NOMO-1 treated with DMSO at 0.1 percent for 48 hours (cell line): ENCODE measurements at regions not wholly inside any gene's neighbourhood (a gene's known extent, or its start where the extent isn't known, plus 50 kb on each side); places are given as distances from the start of the nearest gene placed in this dataset.
"Not testable (repeated sequence)": the region's sequence is repeated elsewhere in the genome, so short reads cannot be mapped to it uniquely, and the experiment has no call there.

ENCODE experiments used
- DNase-seq: peaks from one replicate; lab custom pipeline; 2025; ENCODE audit not compliant: unreplicated experiment; lab: John Stamatoyannopoulos, UW

DNA sequence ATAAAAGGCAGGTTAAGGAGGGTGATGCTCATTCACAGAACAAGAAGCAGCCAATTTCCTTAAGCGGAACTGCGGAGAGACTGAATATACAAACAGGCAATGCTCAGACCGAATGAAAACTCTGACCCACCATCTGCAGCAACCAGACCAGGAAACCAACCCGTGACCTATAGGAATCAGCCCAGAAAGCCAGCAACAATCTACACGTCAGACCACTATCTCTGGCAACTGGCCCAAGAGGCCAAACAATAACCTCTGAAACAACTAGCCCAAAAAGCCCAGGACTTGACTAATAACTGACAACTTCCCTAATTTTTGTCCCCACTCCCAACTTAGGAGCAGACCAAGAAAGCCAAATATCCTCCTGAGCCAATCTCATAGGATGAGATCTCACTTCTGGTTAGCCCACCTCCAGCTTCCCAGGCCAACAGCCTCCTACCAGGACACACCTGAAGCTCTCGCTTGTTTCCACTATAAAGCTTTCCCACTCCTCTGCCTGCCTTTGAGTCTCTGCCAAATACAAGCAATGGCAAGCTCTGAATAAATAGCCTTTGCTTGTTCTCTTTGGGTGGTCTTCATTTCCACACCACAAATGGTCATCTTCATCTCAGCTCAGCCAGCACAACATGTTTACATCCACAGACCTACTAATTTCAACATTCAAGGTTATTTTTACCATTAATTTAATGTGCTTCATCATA, 168.5 kb downstream of the HSD17B3 start:
- no peak for DNase-seq

DNA sequence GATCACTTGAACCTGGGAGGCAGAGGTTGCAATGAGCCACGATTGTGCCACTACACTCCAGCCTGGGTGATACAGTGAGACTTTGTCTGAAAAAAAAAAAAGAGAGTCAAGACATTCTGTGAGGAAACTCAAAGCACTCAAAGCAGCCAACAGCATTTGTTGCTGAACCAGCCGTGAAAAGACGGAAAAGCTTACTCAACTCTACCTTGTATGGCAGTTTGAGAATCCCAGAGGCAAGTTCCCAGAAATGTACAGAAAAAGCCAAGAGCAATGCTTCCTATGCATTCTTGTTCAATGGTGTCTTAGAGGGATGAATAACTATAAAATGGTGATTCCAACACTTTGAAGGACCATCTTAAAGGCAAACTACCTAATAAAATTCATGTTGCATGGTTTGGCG, 170.2 kb downstream of the HSD17B3 start:
- no peak for DNase-seq

DNA sequence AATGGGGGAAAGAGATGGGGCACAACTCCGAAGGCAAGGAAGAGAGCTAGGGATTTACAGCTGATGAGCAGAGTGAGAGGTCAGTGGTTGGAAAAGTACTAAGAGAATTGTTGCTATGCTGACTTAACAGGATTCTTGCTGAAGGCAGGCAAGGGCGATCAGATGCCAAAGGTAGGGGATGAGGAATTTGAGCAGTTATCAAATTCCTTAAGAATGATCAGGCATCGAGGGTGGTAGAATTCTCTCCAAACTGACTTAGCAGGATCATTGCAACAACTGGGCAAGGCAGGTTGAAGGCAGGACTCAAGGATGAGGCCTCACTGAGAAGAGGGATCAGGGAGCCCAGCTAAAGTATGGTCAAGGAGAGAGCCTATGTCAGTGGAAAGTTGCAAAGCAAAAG, 171.0 kb downstream of the HSD17B3 start:
- DNase-seq, result no peak

DNA sequence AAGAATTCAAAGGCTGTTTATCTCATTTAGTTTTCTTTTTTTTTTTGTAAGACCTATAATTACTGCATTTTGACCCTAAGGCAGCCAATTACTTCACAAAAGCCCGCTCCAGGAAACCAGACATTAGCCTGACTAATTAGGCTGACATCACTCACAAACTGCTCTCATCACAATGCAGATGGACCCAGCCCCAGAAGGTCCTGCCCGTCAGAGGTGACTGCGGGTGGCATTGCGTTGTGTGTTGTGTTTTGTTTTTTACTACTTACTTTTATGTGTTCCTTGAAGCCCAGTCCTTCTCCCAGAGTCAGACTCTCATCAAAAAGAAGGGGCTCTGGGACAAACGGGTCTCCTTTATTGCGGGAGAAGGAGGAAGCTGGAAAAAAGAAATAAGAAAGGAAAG, 172.2 kb downstream of the HSD17B3 start:
- peak; percentile 84 for DNase-seq

DNA sequence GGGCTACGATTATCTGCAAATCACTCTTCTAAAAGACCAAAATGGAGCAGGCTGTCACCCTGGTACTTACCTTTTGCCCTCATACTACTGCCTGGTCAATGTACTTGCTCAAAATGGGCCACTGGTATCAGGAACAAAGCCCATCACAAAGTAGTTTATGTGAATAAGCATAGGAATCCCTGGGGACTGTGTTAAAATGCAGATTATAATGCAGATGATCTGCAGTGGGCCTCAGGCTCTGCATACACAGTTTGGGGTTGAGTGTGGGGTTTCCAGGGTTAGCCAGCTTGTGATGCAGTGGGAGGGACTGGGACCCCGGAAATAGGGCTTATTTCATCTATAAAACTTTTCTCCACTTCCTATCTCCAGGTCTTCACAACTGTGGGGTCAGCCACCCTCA, 173.1 kb downstream of the HSD17B3 start:
- no peak for DNase-seq

DNA sequence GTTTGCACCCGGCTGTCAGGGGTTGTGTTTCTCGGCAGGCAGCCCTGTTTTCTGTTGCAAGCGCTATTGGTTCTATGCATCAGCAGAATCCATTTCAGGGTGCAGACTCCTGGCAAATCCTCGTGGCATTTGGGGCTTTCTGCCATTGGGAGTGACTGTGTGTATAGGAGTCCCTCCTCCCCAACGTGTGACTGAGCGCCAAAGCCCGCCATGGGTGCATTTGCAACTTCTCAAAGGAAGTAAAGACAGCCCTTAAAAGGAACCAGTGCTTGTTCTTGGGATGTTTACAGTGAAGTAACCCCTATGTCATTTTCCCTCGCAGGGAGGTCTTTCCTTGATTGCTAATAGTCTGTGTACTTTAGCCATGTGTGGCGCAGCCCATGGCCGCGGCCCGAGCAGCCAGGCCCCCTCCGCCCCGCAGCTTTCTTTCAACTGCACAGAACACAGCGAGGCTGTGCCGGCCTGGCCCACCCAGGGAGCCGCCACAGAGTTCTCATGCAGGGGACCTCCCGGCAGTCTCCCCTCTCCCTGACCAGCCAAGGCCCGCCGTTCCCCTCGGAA, 175.6 kb downstream of the HSD17B3 start:
- DNase-seq, result no peak

DNA sequence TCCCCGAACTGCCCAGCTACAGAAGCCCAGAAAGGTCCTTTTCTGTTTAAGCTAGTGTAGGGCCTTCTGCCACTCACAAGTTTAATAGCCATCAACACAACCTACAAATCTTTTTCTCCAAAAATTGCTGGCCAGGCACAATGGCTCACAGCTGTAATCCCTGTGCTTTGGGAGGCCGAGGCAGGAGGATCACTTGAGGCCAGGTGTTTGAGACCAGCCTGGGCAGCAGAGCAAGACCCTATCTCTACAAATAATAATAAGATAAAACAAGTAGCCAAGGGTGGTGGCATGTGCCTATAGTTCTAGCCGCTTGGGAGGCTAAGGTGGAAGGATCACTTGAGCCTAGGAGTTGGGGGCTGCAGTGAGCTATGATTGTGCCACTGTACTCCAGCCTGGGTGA, 176.4 kb downstream of the HSD17B3 start:
- DNase-seq, result no peak

DNA sequence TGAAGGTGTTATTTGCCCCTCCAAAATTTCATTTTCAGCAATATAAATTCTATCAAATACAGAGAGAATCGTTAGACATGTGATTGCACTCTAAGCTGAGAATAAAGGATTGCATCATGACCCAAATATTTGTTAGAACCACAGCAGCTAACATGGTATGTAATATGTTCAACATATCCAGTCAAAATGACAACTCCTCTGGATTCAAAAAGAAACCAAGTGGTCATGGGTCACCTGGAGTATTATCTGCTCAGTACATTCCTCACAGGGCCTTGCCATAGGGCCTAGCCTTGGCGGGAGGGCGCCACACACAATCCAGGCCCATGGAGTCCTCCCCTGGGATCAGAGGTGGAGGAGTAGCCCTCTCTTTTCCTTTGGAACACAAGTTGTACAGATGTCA, 179.2 kb downstream of the HSD17B3 start:
- no peak for DNase-seq

DNA sequence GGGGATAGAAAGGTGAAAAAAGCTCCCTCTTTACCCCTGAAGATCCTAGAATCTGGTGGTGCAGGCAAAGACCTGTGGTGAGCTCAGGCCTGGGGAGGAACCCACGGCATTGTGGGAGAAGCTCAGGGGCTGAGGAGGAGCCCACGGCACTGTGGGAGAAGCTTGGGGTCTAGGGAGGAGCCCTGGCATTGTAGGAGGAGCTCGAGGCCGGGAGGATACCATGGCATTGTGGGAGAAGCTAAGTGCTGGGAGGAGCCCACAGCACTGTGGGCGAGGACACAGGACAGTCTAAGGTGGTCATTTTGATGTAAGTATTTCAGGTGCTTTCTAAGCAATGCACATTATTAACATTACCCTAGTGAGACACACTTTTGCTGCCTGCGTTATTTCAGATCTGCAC, 179.7 kb downstream of the HSD17B3 start:
- no peak for DNase-seq

DNA sequence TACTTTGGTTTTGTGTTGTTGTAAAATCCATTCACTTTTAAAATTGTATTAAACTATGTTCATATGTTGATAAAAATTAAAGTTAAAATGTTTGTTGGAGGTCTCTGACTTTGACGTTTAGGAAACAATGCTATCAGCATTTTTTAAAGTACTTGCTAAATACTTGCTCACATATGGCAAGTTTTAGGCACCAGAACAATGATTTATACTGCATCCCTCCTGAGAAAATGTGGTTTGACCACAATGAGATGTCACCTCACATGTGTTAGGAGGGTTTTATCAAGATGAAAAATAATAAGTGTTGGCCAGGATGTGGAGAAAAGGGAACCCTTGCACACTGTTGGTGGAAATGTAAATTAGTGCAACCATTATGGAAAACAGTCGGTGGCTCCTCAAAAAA, 180.8 kb downstream of the HSD17B3 start:
- peak; percentile 40 for DNase-seq

DNA sequence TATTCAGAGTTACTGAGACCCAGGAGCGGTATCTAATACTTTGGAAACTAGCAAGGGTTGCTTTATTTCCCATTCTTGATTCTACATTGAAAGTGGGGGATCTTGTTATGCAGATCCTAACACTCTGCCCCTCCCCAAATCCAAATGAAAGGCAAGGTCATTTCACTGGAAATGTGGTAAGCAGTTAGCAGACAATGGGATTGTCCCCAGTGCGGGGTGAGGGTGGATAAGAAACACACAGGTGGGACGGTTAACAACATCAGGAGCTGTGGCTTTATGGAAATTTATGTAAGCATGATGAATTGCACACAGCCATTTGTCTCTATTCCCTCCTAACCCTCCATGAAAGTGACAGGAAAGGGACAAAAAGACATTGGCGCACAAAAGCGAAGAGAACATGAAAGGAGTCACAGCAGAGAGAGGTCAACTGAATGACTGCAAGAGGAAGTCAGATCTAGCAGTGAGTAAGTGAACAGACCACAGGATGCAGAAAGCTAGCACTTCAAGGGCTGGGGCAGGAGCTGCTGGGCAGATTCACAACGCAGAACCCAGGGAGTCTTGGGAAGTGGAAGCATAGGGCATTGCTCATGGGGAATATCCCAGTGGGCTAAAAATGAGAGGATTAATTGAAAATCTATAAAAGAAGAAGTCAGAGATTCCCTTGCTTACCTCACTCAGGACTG, 184.4 kb downstream of the HSD17B3 start:
- DNase-seq, result peak; percentile 62

DNA sequence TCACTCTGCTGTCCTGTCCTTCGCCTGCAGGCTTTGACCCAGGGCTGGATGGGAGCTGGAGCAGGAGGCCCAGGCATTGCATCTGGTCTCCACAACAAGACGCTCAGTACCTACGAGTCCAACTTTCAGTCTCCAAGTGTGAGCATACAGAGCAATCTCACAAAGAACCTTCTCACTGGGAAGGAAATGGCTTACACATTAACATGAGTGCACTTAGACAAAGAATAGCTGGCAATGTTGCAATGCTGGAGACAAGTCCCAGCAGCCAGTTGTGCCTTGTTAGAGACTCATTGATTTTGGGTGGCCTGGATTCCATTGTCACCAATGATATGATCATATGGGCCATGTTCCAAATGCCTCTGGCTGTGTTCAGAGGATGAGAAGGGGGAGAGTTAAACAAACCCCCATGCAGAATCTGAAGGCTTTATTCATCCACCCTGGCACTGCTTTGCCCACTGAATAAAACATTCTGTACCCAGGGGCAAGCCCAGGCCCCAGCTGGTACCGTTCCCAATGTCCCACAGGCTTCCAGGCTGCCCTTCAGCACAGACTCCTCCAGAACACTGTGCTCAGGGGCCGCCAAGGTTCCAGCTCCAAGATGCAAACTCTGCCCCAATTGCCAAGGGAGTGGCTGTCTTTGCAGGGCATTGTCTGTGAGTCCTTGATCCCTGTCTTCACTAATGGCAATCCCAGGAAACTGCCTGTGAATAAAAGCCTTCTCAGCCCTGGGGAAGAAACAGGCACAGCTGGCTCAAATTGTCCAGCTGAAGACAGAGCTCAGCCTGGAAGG, 185.5 kb downstream of the HSD17B3 start:
- DNase-seq, result no peak

DNA sequence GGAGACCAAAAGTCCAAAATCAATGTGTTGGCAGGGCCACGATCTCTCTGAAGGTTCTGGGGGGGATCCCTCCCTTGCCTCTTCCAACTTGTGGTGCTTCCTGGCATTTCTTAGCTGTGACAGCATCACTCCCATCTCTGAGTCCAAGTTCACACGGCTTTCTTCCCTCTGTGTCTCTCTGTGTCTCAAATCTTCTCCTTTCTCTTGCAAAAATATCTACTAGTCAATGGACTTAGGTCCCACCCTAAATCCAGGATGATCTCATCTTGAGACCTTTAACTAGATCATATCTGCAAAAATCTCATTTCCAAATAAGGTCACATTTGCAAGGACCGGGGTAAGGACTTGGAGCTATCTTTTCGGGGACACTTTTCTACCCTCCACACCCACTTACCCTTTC, 186.1 kb downstream of the HSD17B3 start:
- no peak for DNase-seq

DNA sequence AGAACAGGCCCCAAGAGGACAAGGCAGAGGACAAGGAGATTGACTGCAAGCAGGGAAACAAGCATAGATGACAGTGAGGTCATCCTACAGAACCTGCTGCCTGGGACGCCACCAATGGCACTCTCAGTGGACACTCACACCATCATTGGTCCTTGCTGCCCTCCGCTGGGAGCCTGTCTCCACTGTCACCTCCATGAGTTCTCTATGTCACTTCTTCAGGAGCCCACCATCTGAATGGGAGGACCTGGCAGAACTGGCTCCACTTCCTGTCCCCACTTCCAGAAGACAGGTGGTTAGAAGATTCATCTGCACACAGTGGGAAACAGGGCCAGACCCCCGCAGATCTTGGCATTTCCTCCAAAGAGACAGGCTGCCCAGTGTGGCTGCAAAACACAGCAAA, 188.9 kb downstream of the HSD17B3 start:
- no peak for DNase-seq

DNA sequence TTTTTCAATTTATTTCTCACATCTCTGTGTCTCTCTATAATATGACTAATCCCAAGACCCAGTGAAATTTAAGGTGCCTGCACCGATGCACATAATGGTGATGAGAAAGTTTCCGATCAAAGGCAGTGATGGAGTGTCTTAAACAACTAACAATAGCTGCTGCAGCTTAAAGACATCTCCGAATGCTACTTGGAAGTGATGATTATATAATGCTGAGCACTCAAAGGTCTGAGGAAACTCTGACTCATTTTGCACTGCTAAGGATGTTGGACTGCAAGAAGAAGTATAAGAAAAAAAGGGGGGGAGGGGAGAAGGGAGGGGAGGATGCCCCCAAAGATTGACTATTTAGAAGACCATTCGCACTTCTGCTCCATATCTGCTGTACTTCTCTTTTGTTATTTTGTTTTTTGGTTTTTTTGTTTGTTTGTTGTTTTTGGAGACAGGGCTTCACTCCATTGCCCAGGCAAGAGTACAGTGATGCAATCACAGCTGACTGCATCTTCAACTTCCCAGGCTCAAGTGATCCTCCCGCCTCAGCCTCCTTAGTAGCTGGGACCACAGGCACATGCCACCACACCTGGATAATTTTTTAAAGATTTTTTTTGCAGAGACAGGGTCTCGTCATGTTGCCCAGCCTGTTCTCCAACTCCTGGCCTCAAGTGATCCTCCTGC, 192.2 kb downstream of the HSD17B3 start:
- peak; percentile 77 for DNase-seq

DNA sequence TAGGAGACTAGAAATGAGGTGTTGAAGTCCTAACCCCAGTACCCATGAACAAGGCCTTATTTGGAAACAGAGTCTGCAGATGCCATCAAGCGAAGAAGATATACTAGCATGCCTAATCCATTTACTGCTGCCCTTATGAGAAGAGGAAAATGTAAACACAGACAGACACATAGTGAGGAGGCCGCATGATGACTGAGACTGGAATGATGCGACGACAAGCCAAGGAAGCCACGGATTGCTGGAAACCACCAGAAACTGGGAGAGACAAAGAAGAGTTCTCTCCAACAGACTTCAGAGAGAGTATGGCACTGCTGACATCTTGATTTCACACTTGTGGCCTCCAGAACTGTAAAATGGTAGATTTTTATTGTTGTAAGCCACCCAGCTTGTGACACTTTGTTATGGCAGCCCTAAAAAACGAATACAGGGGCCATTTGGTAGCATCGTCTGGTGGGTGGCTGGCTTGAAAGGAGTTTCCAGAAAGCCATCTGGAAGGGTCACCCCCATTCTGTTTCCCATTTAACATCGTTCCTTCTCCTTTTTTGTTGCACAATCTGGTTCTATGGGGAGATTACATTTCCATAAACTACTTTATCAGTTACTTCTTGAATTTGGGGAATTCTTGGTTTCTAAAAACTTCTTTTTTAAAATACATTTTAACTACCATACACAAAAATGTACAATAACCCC, 193.1 kb downstream of the HSD17B3 start:
- DNase-seq, result no peak

DNA sequence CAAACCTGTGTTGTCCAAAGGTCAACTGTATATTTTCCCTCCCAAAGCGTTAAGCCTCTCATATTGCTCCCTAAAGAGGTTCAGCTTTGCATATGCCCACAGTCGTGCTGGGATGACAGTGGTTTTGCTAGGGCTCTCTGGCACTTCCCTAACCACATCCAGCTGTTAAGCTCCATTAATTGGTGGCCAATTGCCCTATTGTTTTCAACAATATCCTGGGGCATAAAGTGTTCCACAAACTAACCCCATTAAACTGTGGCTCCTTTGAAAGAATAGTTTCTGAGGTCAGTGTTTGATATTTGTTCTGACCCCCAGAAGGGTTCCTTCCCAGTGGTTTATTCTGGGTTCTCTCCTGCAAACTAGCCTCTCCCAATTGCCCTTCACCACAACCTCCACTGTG, 194.5 kb downstream of the HSD17B3 start:
- DNase-seq, result no peak

DNA sequence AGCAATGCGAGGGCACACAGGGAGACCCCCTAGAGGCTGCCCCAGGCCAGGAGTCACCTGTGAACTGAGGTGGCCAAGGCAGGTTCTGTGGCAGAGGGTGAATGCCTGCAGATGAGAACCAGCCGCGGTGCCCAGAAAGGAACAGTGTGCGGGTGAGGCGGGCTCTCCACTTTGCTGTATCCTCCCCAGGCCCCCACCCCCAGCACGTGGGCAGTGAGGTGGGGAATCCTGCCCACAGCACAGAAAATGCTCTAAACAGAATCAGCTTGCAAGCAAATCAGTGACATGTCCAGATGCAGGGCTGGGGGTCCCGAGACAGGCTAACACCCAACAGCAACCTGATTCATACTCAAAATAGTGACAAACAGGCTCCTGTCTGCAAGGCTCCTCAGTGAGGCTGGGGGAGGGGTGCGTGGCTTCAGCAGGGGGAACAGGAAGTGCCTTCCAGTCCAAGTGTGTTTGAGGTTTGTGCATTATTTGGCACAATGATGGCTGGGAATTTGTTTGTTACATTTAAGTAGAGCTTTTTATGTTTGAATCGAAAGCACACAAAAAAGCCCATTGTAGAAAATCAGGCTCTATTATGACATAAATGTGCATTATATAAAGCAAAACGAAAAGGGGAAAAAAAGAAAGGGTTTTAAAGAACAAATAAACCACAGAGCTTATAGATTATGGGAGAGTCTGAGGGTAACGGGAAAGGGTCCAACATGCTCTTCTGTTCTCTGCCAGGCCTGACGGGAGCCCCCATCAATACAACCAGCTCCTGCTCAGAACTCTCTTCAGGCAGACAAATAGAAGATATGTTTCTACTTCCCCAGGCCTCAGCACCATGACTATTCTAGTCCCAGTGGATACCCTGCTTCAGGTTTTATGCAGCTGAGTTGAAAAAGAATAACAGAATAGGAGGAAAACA, 201.3 kb downstream of the HSD17B3 start:
- DNase-seq, result peak; percentile 60

DNA sequence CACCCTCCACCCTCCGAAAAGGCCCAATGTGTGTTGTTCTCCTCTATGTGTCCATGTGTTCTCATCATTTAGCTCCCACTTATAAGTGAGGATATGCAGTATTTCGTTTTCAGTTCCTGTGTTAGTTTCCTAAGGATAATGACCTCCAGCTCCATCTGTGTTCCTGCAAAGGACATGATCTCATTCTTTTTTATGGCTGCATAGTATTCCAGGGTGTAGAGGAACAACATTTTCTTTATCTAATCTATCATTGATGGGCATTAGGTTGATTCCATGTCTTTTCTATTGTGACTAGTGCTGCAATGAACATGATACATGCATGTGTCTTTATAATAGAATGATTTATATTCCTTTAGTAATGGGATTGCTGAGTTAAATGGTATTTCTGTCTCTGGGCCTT, 211.3 kb downstream of the HSD17B3 start:
- DNase-seq, result not testable (repeated sequence)
